MCF 10A (cell line): ENCODE measurements at regions not wholly inside any gene's neighbourhood (a gene's known extent, or its start where the extent isn't known, plus 50 kb on each side); places are given as distances from the start of the nearest gene placed in this dataset.

Experiments used
- BruUV-seq: library from RNA; stranded (reverse); fragments of 400-500 nt; replicated peaks from 2 replicates; lab custom pipeline; 2021; lab: Mats Ljungman, UMichigan
- CTCF ChIA-PET: fragments of 300-600 bp; sonication (Branson Sonifier 250); formaldehyde crosslinking; extraction: SDS; loops from one replicate; lab custom pipeline; 2021; ENCODE audit warnings: antibody characterized with exemption, inconsistent platforms; lab: Yijun Ruan, JAX
- POLR2A ChIA-PET: fragments of 300-600, 350-650 bp; sonication (Branson Sonifier 250); formaldehyde crosslinking; extraction: SDS; loops from one replicate; lab custom pipeline; 2020; ENCODE audit warnings: antibody characterized with exemption, inconsistent platforms; lab: Yijun Ruan, JAX
- DNase-seq: peaks from one replicate; pipeline ENCODE4 v3.0.0-alpha.2; 2018; ENCODE audit not compliant: unreplicated experiment
- H3K27ac Mint-ChIP-seq: one replicate; pipeline ENCODE4 v1.8.0; 2022; ENCODE audit warnings: mild to moderate bottlenecking, low read depth, mixed read lengths; ENCODE audit not compliant: unreplicated experiment
- H3K27me3 Mint-ChIP-seq: one replicate; pipeline ENCODE4 v1.8.0; 2022; ENCODE audit warnings: mixed read lengths; ENCODE audit not compliant: insufficient read depth, unreplicated experiment
- H3K36me3 Mint-ChIP-seq: one replicate; pipeline ENCODE4 v1.8.0; 2022; ENCODE audit warnings: mild to moderate bottlenecking, moderate library complexity, mixed read lengths; ENCODE audit not compliant: insufficient read depth, unreplicated experiment
- H3K4me1 Mint-ChIP-seq: one replicate; pipeline ENCODE4 v1.8.0; 2022; ENCODE audit warnings: mixed read lengths; ENCODE audit not compliant: insufficient read depth, unreplicated experiment
- H3K4me3 Mint-ChIP-seq: one replicate; pipeline ENCODE4 v1.8.0; 2022; ENCODE audit warnings: mild to moderate bottlenecking, moderate library complexity, mixed read lengths; ENCODE audit not compliant: unreplicated experiment
- H3K9me3 Mint-ChIP-seq: one replicate; pipeline ENCODE4 v1.8.0; 2022; ENCODE audit warnings: mixed read lengths; ENCODE audit not compliant: unreplicated experiment
- CTCF ChIP-seq: fragments of 200-600 bp; IDR thresholded peaks from one replicate; pipeline ENCODE4 v1.8.0; 2022; ENCODE audit warnings: antibody characterized with exemption, mild to moderate bottlenecking; ENCODE audit not compliant: unreplicated experiment
- intact Hi-C: fragments of 100-400 bp; cut with micrococcal nuclease; formaldehyde crosslinking; loops from 2 replicates; pipeline ENCODE4 v1.14.1; 2022

- POLR2A ChIA-PET = no interaction called here
Measured at GRCh38 chr6:8608737-8609136, 173.4 kb upstream of the SLC35B3 start.

GRCh38 chr6:8589941-8590729 is 154.8 kb upstream of the SLC35B3 start:
- intact Hi-C loops = no loop called here
- peak; percentile 9 for DNase-seq
- ChIA-PET POLR2A (interaction anchor here (0.7 kb wide), 1 partner anchor 37 kb away, joined by 3 read pairs; no protein-coding TSS in a partner anchor), CTCF (interaction anchor here (0.6 kb wide), 1 partner anchor 30 kb away, joined by 4 read pairs; no protein-coding TSS in a partner anchor)
- Mint-ChIP-seq H3K9me3 (no peaks in the 10 kb centered on the region), H3K27me3 (no peaks in the 10 kb centered on the region), H3K36me3 (no peaks in the 10 kb centered on the region), H3K4me1 (no peaks in the 10 kb centered on the region), H3K27ac (no peak overlapping the region), H3K4me3 (no peak overlapping the region)
- no peak for TF ChIP-seq CTCF
- BruUV-seq = no TSS peak

More at GRCh38 chr6:8608737-8609136, 173.4 kb upstream of the SLC35B3 start:
- TF ChIP-seq CTCF = no peak
- Mint-ChIP-seq H3K27me3 (no peaks in the 10 kb centered on the region), H3K4me3 (no peak overlapping the region), H3K9me3 (no peaks in the 10 kb centered on the region), H3K27ac (no peak overlapping the region), H3K4me1 (no peaks in the 10 kb centered on the region), H3K36me3 (no peaks in the 10 kb centered on the region)
- intact Hi-C loops = no loop called here
- DNase-seq = no peak
- no TSS peak for BruUV-seq
- CTCF ChIA-PET = interaction anchor here (0.5 kb wide), 1 partner anchor 1357 kb away, joined by 3 read pairs; no protein-coding TSS in a partner anchor

GRCh38 chr6:8588176-8588575 is 152.8 kb upstream of the SLC35B3 start:
- intact Hi-C loops = no loop called here

More at GRCh38 chr6:8588176-8588575, 152.8 kb upstream of the SLC35B3 start:
- H3K27me3 Mint-ChIP-seq = no peaks in the 10 kb centered on the region
- H3K27ac Mint-ChIP-seq = no peak overlapping the region
- no peaks in the 10 kb centered on the region for H3K9me3 Mint-ChIP-seq
- ChIA-PET CTCF (no interaction called here), POLR2A (no interaction called here)
- DNase-seq = no peak
- no peaks in the 10 kb centered on the region for H3K4me1 Mint-ChIP-seq
- TF ChIP-seq CTCF = no peak
- no peak overlapping the region for H3K4me3 Mint-ChIP-seq
- BruUV-seq = no TSS peak
- no peaks in the 10 kb centered on the region for H3K36me3 Mint-ChIP-seq
